ENCODE measurements at regions not wholly inside any gene's neighbourhood (a gene's known extent, or its start where the extent isn't known, plus 50 kb on each side); places are given as distances from the start of the nearest gene placed in this dataset.

- Histone ChIP-seq H3K27me3 (no peaks in the 10 kb centered on the region), H3K4me1 (no peaks in the 10 kb centered on the region), H3K36me3 (no peaks in the 10 kb centered on the region), H3K9me3 (no peaks in the 10 kb centered on the region), H3K4me3 (no peak overlapping the region), H3K27ac (no peak overlapping the region)
- DNase-seq: no peak
- intact Hi-C loops (cut with DNase I): no loop called here
- TF ChIP-seq POLR2AphosphoS5 (IDR thresholded peaks at IDR 0.05) (no peak), EP300 (IDR thresholded peaks at IDR 0.05) (no peak), POLR2A (IDR thresholded peaks at IDR 0.05) (no peak), CTCF (IDR thresholded peaks at IDR 0.05) (no peak)
- 86 to 89% methylated on average over 2 of the region's 2 CpGs for WGBS, 2 donors
Measured at GRCh38 chrX:10893366-10893765, 217.8 kb upstream of the HCCS start.

GRCh38 chrX:10893976-10894375 lies 217.2 kb upstream of the HCCS start:
- Histone ChIP-seq H3K36me3 (no peaks in the 10 kb centered on the region), H3K9me3 (no peaks in the 10 kb centered on the region), H3K27ac (no peak overlapping the region), H3K4me3 (no peak overlapping the region), H3K4me1 (no peaks in the 10 kb centered on the region), H3K27me3 (no peaks in the 10 kb centered on the region)
- no peak for DNase-seq
- intact Hi-C loops (cut with DNase I): no loop called here
- no peak for TF ChIP-seq POLR2A (IDR thresholded peaks at IDR 0.05)
- TF ChIP-seq EP300 (IDR thresholded peaks at IDR 0.05): no peak
- no peak for TF ChIP-seq POLR2AphosphoS5 (IDR thresholded peaks at IDR 0.05)
- no peak for TF ChIP-seq CTCF (IDR thresholded peaks at IDR 0.05)
- WGBS, 2 donors: 91 to 96% methylated on average over 7 of the region's 7 CpGs

GRCh38 chrX:10897768-10898167 lies 213.4 kb upstream of the HCCS start:
- Histone ChIP-seq H3K27ac (no peak overlapping the region), H3K27me3 (no peaks in the 10 kb centered on the region), H3K4me3 (no peak overlapping the region), H3K36me3 (no peaks in the 10 kb centered on the region), H3K4me1 (no peaks in the 10 kb centered on the region), H3K9me3 (no peaks in the 10 kb centered on the region)
- intact Hi-C loops (cut with DNase I): no loop called here
- no peak for DNase-seq
- TF ChIP-seq EP300 (IDR thresholded peaks at IDR 0.05) (no peak), POLR2AphosphoS5 (IDR thresholded peaks at IDR 0.05) (no peak), POLR2A (IDR thresholded peaks at IDR 0.05) (no peak), CTCF (IDR thresholded peaks at IDR 0.05) (no peak)
- WGBS, 2 donors: 87 to 97% methylated on average over 9 of the region's 9 CpGs

GRCh38 chrX:10900585-10901289 lies 210.4 kb upstream of the HCCS start:
- intact Hi-C loops (cut with DNase I): no loop called here

More at GRCh38 chrX:10900585-10901289, 210.4 kb upstream of the HCCS start:
- 8 to 52% methylated on average over 4 of the region's 4 CpGs for WGBS, 2 donors
- H3K4me1 ChIP-seq: no peaks in the 10 kb centered on the region
- no peaks in the 10 kb centered on the region for H3K27me3 ChIP-seq
- no peak for DNase-seq
- no peaks in the 10 kb centered on the region for H3K9me3 ChIP-seq
- H3K36me3 ChIP-seq: no peaks in the 10 kb centered on the region
- H3K4me3 ChIP-seq: no peak overlapping the region
- TF ChIP-seq POLR2AphosphoS5 (IDR thresholded peaks at IDR 0.05) (no peak), EP300 (IDR thresholded peaks at IDR 0.05) (no peak), CTCF (IDR thresholded peaks at IDR 0.05) (no peak), POLR2A (IDR thresholded peaks at IDR 0.05) (no peak)
- H3K27ac ChIP-seq: peak overlapping the region in 2 of 4 donors; percentile 27 to 34
